ENCODE measurements at regions not wholly inside any gene's neighbourhood (a gene's known extent, or its start where the extent isn't known, plus 50 kb on each side); places are given as distances from the start of the nearest gene placed in this dataset.
"Not testable (repeated sequence)": the region's sequence is repeated elsewhere in the genome, so short reads cannot be mapped to it uniquely, and the experiment has no call there.

DNA sequence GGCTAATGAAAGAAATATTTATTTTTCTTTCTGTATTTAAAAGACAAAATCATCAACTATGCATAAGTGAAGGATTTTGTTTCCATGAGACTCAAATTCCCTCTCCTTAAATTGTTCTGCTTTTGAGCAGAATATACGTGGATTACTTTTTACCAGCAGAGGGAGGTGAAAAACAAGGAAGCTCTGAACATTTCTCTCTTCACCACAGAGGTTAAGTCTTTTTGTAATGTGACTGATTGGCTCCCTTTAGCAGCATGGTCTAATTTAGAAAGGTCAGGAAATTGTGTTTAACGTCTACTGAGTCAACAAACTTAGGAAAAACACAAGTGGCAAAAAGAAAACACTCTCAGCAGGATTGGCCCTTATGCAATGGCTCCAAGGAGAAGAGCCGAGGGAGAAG, 55.1 kb upstream of the F9 start:
- DNase-seq (ENCODE audit: low read depth): no peak

DNA sequence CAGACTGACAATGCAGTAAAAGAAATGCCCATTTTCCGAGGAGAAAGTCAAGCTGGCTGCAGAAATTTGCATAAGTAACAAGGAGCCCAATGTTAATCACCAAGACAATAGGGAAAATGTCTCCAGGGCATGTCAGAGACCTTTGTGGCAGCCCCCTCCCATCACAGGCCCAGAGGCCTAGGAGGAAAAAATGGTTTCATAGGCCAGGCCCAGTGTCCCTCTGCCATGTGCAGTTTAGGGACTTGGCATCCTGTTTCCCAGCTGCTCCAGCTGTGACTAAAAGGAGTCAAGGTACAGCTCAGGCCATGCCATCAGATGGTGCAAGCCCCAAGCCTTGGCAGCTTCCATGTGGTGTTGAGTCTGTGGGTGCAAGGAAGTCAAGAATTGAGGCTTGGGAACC, 68.6 kb upstream of the F9 start:
- not testable (repeated sequence) for DNase-seq (ENCODE audit: low read depth)

DNA sequence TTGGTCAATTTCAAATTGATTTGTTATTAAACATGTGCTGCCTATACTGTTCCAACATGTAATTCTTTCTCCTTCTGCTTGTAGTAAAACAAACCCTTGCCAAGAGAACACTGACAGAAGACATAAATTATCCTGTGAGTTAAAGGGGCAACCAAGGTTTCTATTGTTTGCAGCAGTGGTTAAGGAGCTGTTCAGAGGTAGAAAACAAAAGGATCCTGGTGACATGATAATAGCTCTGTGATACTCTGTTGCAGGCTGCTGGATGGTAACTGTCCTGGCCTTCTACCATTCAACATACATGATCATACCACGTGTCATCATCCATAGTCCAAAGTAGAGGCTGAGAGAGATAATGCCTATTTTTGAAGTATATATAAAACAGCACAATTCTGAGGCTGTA, 75.8 kb upstream of the F9 start:
- DNase-seq (ENCODE audit: low read depth): no peak

DNA sequence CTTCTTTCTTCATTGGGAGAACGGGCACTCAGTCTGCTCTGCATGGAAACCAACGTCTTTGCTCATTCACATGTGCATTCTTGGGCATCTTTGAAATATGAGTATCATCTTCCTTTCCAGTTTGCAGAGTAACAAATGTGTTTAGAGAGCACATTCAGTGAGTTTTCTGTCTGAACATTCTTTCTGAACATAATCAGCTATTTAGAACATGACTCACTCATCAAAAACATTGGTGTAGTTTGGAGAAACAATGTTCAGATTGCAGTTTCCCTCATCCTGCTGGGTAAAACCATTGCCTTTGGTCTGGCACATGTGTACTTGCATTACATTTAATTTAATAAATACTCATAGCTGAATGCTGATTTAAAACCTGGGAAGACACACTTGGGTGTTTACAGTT, 81.5 kb upstream of the F9 start:
- DNase-seq (ENCODE audit: low read depth): peak; percentile 11

DNA sequence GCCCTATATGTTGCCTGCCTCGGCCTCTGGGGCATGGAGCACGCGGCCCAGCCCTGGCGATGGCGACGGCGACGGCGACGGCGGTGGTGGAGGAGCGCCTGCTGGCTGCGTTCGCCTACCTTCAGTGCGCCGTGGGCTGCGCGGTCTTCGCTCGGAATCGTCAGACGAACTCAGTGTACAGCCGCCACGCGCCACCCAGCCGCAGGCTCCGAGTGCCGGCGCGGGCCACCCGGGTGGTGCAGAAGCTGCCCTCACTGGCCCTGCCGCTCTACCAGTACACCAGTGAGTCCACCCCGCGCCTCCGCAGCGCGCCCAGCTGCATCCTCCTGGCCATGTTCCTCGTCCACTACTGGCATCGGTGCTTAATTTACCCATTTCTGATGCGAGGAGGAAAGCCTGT, 83.7 kb upstream of the F9 start:
- no peak for DNase-seq (ENCODE audit: low read depth)

DNA sequence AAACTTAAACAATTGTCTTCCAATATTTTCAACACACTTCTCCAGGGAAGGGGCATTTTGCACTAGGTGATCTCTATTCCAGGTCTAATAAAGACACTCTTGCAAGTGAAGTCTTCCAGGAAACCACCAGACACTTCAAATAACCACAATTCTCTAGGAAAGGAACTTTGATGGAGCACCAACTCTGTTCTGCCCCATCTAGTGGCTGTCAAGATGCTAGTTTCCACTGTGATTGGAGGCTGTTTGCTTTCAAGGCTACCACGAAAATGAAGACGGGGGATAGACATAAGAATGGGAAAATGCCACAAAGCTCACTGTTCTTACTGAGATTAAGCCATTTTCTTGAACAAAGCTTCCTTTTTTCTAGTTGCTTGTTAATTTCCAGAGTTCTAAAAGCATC, 100.6 kb upstream of the F9 start:
- no peak for DNase-seq (ENCODE audit: low read depth)

DNA sequence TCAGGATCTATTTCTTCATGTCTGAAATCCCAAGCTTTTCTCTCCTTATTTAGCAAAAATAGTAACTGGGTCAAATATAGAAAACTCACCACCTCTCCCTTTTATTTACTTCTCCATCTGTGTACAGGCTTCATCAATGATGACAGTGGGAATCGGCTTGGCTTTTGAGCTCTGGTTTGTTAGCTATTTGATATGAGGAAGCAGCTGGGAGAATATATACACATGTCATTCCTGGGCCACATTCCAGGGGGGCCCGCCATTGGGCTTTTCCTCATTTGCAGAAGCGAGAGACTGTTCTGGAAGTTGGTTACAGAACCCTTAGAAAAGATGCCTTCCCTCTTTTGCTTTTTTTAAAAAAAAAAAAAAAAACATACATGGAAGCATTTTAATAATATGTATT, 107.4 kb upstream of the F9 start:
- no peak for DNase-seq (ENCODE audit: low read depth)

DNA sequence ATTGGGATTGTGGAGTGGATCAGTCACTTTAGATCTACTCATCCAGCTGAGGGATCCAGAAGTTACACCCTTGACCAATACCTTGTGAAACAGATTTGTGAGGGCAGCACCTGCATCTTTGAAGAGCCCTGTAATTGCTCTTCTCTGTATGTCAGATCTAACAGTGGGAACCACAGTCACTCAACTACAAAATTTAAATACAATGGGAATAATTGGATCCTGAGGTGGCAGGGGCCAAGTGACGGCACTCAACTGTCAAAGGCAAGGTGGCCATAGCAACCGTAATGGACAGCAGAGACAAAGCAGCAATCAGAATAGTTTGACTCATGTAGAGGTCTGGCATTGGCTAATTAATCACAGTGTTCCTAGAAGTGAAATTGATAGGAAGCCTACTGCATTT, 132.3 kb upstream of the F9 start:
- DNase-seq (ENCODE audit: low read depth): not testable (repeated sequence)

DNA sequence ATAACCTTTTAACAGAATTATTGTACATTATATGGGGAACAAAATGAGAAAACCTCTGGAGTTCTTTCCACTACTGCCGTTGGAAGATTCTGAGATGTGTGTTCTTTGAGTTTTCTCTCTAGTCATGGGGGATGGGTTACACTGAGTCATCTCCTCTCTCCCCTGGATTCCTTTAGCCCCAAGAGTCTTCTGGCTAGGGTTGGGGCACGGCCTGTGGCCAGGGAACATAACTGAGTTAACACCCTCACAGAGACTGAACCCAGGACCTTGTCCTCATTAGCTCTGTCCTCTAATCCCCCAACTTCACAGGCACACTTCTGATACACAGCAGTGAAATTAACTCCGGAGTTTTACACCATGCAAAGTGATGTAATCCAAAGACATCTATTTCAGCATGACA, 142.3 kb upstream of the F9 start:
- no peak for DNase-seq (ENCODE audit: low read depth)

DNA sequence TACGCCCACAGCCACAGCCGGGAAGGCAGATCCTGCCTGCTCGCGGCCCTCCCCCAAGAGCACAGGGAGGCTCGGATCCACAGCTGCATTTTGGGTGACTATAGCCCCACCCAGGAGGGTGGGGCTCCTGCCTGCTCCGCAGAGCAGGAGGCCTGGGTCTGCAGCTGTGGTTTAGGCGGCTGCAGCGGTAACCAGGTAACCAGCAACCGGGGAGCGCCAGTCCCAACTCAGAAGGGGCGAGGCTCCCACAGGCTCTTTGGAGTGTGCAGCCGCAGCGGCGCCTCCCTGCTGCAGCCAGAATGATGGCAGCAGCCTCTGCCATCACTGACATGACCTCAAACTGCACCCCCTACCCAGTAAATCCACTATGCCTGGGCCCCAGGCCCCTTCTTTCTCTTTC, 148.0 kb upstream of the F9 start:
- DNase-seq (ENCODE audit: low read depth): no peak

DNA sequence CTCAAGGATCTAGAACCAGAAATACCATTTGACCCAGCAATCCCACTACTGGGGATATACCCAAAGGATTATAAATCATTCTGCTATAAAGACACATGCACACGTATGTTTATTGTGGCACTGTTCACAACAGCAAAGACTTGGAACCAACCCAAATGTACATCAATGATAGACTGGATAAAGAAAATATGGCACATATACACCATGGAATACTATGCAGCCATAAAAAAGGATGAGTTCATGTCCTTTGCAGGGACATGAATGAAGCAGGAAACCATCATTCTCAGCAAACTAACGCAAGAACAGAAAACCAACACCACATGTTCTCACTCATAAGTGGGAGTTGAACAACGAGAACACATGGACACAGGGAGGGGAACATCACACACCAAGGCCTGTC, 154.0 kb upstream of the F9 start:
- DNase-seq (ENCODE audit: low read depth): not testable (repeated sequence)

DNA sequence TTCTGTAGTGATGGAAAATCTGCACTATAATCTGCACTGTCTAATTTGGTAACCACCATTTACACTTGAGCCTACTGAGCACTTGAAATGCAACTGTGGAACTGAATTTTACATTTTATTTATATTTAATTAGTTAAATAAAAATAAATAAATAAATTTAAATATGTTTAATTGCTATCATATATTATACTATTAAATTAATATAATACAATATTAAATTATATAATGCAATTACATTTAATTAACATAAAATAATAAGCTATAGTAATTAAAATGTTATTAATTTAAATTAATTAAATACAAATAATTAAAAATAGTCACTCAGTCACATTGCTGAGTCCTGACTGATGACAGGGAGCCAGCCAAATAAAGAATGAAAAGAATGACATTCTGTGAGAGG, 170.2 kb upstream of the F9 start:
- DNase-seq (ENCODE audit: low read depth): no peak

DNA sequence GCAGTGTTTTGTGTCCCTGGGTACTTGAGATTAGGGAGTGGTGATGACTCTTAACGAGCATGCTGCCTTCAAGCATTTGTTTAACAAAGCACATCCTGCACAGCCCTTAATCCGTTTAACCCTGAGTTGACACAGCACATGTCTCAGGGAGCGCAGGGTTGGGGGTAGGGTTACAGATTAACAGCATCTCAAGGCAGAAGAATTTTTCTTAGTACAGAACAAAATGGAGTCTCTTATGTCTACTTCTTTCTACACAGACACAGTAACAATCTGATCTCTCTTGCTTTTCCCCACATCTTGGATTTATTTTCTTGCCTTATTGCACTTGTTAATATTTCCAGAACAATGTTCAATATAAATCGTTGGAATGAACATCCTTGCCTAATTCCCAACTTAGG, 187.9 kb upstream of the F9 start:
- not testable (repeated sequence) for DNase-seq (ENCODE audit: low read depth)

DNA sequence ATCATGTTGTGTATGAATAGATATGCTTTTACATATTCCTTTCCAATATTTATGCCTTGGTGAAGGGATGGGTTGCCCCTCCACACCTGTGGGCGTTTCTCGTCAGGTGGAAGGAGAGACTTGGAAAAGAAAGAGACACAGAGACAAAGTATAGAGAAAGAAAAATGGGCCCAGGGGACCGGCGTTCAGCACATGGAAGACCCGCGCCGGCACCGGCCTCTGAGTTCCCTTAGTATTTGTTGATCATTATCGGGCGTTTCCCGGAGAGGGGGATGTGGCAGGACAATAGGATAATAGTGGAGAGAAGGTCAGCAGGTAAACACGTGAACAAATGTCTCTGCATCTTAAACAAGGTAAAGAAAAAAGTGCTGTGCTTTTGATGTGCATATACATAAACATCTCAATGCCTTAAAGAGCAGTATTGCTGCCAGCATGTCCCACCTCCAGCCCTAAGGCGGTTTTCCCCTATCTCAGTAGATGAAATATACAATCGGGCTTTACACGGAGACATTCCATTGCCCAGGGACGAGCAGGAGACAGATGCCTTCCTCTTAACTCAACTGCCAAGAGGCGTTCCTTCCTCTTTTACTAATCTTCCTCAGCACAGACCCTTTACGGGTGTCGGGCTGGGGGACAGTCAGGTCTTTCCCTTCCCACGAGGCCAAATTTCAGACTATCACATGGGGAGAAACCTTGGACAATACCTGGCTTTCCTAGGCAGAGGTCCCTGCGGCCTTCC, 188.5 kb upstream of the F9 start:
- DNase-seq (ENCODE audit: low read depth): not testable (repeated sequence)

DNA sequence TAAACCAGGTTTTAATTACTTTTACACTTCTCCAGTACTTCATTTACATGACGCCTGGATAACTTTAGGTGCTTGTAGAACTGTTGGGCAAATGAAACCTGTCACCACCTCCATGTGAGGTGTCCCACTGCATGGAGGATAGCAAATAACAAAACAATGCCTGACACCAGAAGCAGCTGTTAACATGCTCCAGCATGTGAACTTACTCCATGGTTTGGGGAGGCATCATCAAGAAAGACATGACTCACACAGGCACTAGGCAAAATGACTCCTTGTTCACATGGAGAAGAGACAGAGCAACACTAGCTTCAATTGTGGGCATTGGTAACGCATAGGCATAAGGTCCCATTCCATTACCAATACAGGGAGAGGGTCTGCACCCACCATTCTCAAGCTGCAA, 198.1 kb upstream of the F9 start:
- DNase-seq (ENCODE audit: low read depth): no peak

DNA sequence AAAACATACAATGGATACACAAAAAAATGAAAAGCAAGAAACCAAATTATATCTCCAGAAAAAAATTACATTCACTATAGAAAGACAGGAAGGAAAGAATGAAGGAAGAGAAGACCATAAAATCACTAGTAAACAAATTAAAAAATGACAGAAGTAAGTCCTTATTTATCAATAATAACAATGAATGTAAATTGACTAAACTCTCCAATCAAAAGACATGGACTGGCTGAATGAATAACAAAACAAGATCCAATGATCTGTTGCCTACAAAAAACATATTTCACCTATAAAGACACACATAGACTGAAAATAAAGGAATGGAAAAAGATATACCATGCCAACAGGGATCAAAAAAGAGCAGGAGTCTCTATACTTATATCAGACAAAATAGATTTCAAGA, 203.2 kb upstream of the F9 start:
- no peak for DNase-seq (ENCODE audit: low read depth)

DNA sequence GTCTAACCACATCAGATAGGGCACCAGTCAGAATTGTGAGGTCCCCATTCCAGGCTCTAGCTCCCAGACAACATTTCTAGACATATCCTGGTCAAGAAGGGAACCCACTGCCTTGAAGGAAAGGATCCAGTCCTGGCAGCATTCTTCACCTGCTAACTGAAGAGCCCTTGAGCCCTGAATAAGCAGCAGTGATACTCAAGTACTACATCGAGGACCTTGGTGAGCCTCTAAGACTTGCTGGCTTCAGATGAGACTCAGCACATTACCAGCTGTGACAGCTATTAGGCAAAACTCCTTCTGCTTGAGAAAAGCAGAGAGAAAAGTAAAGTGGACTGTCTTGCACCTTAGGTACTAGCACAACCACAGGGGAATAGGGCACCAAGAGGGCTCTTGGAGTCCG, 205.8 kb upstream of the F9 start:
- no peak for DNase-seq (ENCODE audit: low read depth)

DNA sequence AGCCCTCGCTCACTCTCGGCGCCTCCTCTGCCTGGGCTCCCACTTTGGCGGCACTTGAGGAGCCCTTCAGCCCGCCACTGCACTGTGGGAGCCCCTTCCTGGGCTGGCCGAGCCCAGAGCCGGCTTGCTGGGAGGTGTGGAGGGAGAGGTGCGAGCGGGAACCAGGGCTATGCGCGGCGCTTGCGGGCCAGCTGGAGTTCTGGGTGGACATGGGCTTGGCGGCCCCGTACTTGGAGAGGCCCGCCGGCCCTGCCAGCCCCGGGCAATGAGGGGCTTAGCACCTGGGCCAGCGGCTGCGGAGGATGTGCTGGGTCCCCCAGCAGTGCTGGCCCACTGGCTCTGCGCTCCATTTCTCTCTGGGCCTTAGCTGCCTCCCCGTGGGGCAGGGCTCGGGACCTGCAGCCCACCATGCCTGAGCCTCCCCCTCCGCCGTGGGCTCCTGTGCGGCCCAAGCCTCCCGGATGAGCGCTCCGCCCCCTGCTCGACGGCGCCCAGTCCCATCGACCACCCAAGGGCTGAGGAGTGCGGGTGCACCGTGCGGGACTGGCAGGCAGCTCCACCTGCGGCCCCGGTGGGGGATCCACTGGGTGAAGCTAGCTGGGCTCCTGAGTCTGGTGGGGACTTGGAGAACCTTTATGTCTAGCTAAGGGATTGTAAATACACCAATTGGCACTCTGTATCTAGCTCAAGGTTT, 209.7 kb upstream of the F9 start:
- not testable (repeated sequence) for DNase-seq (ENCODE audit: low read depth)

DNA sequence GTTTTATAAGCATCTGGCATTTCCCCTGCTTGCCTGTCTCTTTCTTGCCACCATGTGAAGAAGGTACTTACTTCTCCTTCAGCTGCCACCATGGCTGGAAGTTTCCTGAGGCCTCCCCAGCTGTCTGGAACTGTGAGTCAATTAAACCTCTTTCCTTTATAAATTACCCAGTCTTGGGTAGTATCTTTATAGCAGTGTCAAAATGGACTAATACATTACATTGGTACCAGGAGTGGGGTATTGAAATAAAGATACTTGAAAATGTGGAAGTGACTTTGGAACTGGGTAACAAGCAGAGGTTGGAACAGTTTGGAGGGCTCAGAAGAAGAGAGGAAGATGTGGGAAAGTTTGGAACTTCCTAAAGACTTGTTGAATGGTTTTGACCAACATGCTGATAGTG, 223.9 kb upstream of the F9 start:
- not testable (repeated sequence) for DNase-seq (ENCODE audit: low read depth)

DNA sequence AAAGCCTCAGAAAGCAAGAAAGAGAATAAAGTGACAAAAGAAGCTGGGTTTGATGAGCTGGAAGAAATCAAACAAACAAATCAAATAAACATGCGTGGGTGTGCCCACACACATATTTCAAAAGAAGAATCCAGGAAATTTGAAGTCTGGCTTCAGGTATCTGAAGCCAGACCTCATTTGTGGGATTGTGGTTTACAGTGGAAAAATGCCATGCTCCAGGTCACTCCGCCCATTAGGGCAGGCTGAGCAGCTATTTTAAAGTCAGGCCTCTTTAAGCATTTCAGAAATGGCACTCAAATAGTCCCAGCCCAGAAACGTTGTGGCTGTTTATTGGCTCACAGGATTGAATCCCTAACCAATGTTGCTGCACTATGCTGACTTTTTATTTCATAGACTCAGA, 226.1 kb upstream of the F9 start:
- no peak for DNase-seq (ENCODE audit: low read depth)

DNA sequence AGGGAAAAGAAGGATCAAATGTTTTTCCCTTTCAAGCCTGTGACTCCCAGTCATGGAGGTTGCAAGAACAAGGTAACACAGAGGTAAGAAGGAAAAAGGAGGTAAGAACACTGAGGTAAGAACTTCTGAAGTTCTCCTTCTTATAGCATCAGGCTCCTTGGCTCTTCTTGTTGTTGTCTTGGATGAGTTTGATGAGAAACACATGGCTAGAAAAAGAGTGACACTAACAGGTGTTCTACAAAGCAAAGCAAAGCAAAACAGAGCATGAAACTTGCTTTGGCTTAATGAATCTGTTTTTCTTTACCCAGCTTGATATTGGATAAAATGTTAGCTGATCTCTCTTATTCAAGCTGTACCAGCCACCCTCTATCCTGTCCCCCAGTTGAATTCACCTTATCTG, 231.2 kb upstream of the F9 start:
- no peak for DNase-seq (ENCODE audit: low read depth)

DNA sequence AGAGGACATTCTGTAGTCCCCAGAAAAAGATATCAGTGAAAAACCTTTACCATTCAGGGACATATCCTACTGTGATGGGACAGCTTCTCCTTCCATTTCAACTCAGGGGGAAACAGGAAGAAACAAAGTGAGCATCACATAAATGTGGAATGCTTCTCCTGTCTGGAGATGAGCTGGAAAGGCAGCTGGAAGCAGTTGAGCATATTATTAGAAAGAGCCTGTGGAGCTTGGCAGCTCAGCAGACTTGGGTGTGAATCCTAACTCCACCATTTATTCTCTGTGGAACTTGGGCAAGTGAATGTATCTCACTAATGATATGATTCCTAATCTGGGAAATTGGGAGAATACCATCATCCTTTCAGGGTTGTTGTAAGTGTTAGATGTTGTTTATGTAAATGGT, 232.1 kb upstream of the F9 start:
- no peak for DNase-seq (ENCODE audit: low read depth)

DNA sequence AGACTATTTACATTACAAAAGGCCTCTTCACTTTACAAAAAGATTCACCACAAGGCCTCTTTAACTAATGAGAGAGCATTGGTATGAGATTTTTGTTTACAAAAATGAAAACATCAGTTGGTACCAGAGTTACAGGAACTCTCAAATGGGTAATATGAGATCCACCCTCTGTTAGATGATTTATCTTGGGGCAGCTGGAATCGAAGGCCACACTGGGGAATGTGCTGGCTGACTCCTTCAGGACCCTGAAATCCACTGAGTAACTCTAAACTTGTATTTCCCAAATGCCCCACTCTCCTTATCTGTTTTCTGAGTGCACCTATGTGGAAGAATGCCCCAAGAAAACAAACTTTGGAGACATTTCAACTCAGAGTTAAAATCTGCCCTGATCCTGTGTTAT, 232.9 kb upstream of the F9 start:
- no peak for DNase-seq (ENCODE audit: low read depth)

DNA sequence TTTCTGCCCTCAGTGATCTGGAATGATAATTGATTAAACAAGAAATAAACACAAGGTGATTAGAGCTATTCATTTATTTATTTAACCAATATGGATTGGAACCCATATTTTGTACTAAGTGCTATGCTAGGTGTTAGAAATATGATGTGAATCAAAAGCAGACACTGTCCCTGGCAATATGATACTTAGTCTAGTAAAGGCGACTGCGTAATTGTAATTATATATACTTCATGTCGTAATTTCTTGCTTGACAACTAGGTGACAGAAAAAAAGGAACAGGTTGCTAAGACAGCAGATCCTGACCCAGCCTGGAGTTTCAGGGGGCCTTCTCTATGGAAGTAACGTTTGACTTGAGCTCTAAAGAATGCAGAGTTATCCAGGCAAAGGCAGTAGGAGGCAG, 236.5 kb upstream of the F9 start:
- DNase-seq (ENCODE audit: low read depth): no peak
